Epithelial cell of proximal tubule (primary cell): ENCODE measurements at regions not wholly inside any gene's neighbourhood (a gene's known extent, or its start where the extent isn't known, plus 50 kb on each side); places are given as distances from the start of the nearest gene placed in this dataset.

Experiments used
- DNase-seq: peaks from one replicate; pipeline ENCODE4 v3.0.0-alpha.2; 2011; ENCODE audit warnings: low read depth
- H3K4me3 ChIP-seq: 2 replicates; pipeline ENCODE4 v1.5.1; 2011; ENCODE audit warnings: low read depth, mild to moderate bottlenecking, low read length
- TF ChIP-seq, protein P1 (sequence below): conservative IDR thresholded peaks from 2 replicates; pipeline ENCODE4 v1.5.1; 2012; ENCODE audit warnings: low read depth, mild to moderate bottlenecking, low read length

GRCh38 chr21:29235714-29236197 is 63.0 kb upstream of the BACH1 start:
- DNase-seq: no peak
- TF ChIP-seq, protein P1, sequence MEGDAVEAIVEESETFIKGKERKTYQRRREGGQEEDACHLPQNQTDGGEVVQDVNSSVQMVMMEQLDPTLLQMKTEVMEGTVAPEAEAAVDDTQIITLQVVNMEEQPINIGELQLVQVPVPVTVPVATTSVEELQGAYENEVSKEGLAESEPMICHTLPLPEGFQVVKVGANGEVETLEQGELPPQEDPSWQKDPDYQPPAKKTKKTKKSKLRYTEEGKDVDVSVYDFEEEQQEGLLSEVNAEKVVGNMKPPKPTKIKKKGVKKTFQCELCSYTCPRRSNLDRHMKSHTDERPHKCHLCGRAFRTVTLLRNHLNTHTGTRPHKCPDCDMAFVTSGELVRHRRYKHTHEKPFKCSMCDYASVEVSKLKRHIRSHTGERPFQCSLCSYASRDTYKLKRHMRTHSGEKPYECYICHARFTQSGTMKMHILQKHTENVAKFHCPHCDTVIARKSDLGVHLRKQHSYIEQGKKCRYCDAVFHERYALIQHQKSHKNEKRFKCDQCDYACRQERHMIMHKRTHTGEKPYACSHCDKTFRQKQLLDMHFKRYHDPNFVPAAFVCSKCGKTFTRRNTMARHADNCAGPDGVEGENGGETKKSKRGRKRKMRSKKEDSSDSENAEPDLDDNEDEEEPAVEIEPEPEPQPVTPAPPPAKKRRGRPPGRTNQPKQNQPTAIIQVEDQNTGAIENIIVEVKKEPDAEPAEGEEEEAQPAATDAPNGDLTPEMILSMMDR: no peak
- H3K4me3 ChIP-seq: no peak overlapping the region

DNA sequence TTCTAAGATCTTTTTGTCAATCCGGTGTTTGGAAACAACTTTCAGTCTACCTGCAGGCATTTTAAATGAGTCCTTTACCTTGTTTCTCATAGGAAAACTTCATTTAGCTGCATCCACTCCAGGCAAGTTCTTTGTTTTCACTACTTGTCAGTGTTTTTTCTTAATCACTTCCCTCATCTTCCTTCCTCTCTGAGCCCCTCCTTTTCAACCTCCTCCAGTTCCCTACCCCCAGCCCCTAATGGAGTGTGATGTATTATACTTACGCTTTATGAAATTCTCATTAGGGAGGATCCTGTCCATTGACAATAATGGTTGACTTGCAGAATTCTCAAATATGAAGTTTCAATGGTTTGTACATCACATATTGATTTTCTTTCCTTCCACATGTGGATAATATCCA is 62.5 kb upstream of the BACH1 start:
- TF ChIP-seq, protein P1: no peak
- DNase-seq: no peak
- no peak overlapping the region for H3K4me3 ChIP-seq

GRCh38 chr21:29237110-29238052 is 61.3 kb upstream of the BACH1 start:
- no peak for DNase-seq
- H3K4me3 ChIP-seq: no peak overlapping the region
- TF ChIP-seq, protein P1: no peak

DNA sequence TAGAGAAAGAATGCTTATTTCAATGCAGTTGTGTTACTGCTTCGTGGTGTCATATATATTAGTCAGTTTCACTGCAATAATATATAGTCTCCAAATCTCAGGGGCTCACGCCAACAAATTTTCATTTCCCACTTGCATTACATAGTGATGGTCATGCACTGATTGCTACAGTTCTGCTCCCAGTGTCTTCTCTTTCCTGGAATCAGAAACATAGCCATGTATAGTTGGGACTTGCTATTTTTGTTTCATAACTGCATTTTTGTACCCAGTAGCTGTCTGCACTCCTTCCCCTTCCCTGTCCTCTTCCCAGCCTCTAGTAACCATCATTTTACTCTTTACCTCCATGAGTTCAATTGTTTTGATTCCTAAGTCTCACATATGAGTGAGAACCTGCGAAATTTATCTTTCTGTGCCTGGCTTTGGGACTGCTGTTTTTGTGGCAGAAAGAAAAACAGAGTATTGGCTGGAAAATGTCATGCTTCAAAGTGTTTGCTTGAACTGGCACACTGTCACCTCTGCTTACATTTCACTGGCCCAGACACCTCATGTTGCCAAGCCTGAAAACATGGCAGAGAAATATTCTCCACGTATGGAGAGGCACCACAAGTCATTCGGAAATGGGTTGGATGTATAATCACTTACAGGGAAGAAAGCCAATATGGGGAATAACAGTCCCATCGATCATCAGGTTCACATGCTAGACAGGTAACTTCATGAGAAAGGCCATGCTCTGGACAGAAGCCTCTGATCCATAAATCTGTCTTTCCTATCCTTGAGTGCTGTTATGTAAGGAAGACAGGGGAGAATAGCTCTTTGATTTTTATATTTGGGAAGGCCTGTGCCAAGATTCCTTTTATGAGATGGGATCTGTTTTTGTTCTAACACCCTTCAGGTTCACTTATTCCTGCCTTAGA is 60.4 kb upstream of the BACH1 start:
- TF ChIP-seq, protein P1: no peak

DNA sequence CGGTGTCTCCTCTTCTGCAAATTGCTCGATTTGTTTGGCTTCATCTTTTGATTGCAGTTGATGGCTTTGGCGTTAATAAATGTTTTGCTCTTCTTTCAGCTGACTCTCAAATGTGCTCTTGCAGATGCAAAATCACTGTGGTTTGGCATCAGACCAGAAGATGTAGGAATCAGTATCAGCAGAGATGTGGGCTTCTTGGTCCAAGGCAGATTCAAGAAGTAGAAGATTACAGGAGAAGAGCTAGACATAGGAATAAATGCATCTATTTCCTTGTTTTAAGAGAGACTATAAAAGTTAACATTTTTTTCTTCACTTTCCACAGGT is 59.8 kb upstream of the BACH1 start:
- DNase-seq: no peak
- H3K4me3 ChIP-seq: no peak overlapping the region
- TF ChIP-seq, protein P1: no peak

More for the DNA sequence above, 60.4 kb upstream of the BACH1 start:
- no peak overlapping the region for H3K4me3 ChIP-seq
- DNase-seq: no peak

DNA sequence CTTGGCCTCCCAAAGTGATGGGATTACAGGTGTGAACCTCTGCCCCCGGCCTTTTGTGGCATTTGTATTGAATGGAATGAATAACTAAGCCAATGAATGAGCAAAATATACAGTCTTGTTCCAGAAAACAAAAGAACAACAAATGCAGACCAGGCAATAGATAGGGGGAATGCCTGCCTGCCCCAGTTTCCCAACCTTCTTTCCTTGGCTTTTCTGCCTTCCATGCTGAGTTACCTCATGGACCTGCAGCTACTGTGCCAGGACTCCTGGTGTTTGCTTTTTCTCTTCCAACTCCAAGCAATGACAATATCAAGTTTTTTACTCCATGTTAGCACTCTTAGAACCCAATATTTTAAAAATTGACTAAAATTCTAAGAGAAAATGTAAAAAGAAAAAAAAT is 58.6 kb upstream of the BACH1 start:
- no peak for DNase-seq
- TF ChIP-seq, protein P1: no peak
- H3K4me3 ChIP-seq: no peak overlapping the region
